ENCODE measurements at regions not wholly inside any gene's neighbourhood (a gene's known extent, or its start where the extent isn't known, plus 50 kb on each side); places are given as distances from the start of the nearest gene placed in this dataset.

- no peaks in the 10 kb centered on the region for H3K4me1 ChIP-seq
- no peaks in the 10 kb centered on the region for H3K9me3 ChIP-seq
- no peak for TF ChIP-seq POLR2A (IDR thresholded peaks at IDR 0.05)
- TF ChIP-seq CTCF (IDR thresholded peaks at IDR 0.05) = no peak
- TF ChIP-seq EP300 (IDR thresholded peaks at IDR 0.05) = no peak
- no peak for DNase-seq (ENCODE audit: low spot score in 2 of 2)
- no peak overlapping the region for H3K4me3 ChIP-seq
- H3K36me3 ChIP-seq = no peaks in the 10 kb centered on the region
- no peak overlapping the region for H3K27ac ChIP-seq
- H3K27me3 ChIP-seq = no peaks in the 10 kb centered on the region
These were observed 159.9 kb downstream of the PCDH7 start for GRCh38 chr4:30879855-30880598.

GRCh38 chr4:30881985-30882384, 161.8 kb downstream of the PCDH7 start:
- H3K4me3 ChIP-seq = no peak overlapping the region
- no peak for DNase-seq (ENCODE audit: low spot score in 2 of 2)
- H3K4me1 ChIP-seq = no peaks in the 10 kb centered on the region
- 82% methylated on average over 2 of the region's 2 CpGs for WGBS, 2 donors
- H3K27ac ChIP-seq = no peak overlapping the region
- no peaks in the 10 kb centered on the region for H3K9me3 ChIP-seq
- TF ChIP-seq POLR2A (IDR thresholded peaks at IDR 0.05) = no peak
- TF ChIP-seq EP300 (IDR thresholded peaks at IDR 0.05) = no peak
- TF ChIP-seq CTCF (IDR thresholded peaks at IDR 0.05) = no peak
- no peaks in the 10 kb centered on the region for H3K27me3 ChIP-seq
- no peaks in the 10 kb centered on the region for H3K36me3 ChIP-seq

- no peak for DNase-seq (ENCODE audit: low spot score in 2 of 2)
- Histone ChIP-seq H3K27ac (no peak overlapping the region), H3K4me3 (no peak overlapping the region), H3K4me1 (no peaks in the 10 kb centered on the region), H3K27me3 (no peaks in the 10 kb centered on the region), H3K36me3 (no peaks in the 10 kb centered on the region), H3K9me3 (no peaks in the 10 kb centered on the region)
- TF ChIP-seq CTCF (IDR thresholded peaks at IDR 0.05) (no peak), EP300 (IDR thresholded peaks at IDR 0.05) (no peak), POLR2A (IDR thresholded peaks at IDR 0.05) (no peak)
- 89 to 96% methylated on average over 1 of the region's 1 CpG for WGBS, 2 donors
These were observed 162.3 kb downstream of the PCDH7 start for GRCh38 chr4:30882443-30882842.

- Histone ChIP-seq H3K27me3 (no peaks in the 10 kb centered on the region), H3K4me1 (no peaks in the 10 kb centered on the region), H3K27ac (no peak overlapping the region), H3K36me3 (no peaks in the 10 kb centered on the region), H3K9me3 (no peaks in the 10 kb centered on the region), H3K4me3 (no peak overlapping the region)
- WGBS, 2 donors = 72 to 80% methylated on average over 7 of the region's 7 CpGs
- DNase-seq (ENCODE audit: low spot score in 2 of 2) = no peak
- TF ChIP-seq POLR2A (IDR thresholded peaks at IDR 0.05) (no peak), EP300 (IDR thresholded peaks at IDR 0.05) (no peak)
These were observed 163.0 kb downstream of the PCDH7 start for GRCh38 chr4:30882995-30883675.

- 77 to 81% methylated on average over 10 of the region's 10 CpGs for WGBS, 2 donors
- no peaks in the 10 kb centered on the region for H3K36me3 ChIP-seq
- no peaks in the 10 kb centered on the region for H3K27me3 ChIP-seq
- no peak for TF ChIP-seq EP300 (IDR thresholded peaks at IDR 0.05)
- H3K4me3 ChIP-seq = no peak overlapping the region
- H3K4me1 ChIP-seq = no peaks in the 10 kb centered on the region
- DNase-seq (ENCODE audit: low spot score in 2 of 2) = no peak
- no peak overlapping the region for H3K27ac ChIP-seq
- H3K9me3 ChIP-seq = no peaks in the 10 kb centered on the region
These were observed 181.6 kb downstream of the PCDH7 start for GRCh38 chr4:30901461-30902451.
